ENCODE measurements at regions not wholly inside any gene's neighbourhood (a gene's known extent, or its start where the extent isn't known, plus 50 kb on each side); places are given as distances from the start of the nearest gene placed in this dataset.

DNA sequence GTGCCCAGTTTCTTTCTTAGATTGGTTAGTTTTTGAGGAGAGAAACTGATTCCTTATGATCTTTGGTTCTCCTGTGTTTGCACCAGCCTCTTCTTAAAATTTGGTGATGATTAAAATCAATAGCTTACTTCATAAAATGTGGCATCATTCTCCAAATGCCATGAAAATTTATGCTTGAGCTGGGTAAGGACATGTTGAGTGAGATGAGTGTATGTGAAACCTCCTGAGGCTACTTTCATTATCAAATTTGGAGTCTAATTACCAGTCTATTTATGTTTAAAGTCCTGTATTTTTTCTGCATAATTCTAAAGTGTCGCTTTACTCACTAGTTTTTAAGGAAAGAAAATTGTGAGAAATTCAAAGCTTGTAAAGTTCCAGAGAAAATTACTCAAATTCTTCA lies 102.1 kb downstream of the DIPK2A start:
- TF ChIP-seq, protein P1, sequence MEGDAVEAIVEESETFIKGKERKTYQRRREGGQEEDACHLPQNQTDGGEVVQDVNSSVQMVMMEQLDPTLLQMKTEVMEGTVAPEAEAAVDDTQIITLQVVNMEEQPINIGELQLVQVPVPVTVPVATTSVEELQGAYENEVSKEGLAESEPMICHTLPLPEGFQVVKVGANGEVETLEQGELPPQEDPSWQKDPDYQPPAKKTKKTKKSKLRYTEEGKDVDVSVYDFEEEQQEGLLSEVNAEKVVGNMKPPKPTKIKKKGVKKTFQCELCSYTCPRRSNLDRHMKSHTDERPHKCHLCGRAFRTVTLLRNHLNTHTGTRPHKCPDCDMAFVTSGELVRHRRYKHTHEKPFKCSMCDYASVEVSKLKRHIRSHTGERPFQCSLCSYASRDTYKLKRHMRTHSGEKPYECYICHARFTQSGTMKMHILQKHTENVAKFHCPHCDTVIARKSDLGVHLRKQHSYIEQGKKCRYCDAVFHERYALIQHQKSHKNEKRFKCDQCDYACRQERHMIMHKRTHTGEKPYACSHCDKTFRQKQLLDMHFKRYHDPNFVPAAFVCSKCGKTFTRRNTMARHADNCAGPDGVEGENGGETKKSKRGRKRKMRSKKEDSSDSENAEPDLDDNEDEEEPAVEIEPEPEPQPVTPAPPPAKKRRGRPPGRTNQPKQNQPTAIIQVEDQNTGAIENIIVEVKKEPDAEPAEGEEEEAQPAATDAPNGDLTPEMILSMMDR (conservative IDR thresholded peaks at IDR 0.05 in 1 of 2, IDR thresholded peaks at IDR 0.05 in 1 of 2; ENCODE audit: low read depth in 1 of 2, low read length in 2 of 2) = no peak
- TF ChIP-seq EZH2 (IDR thresholded peaks at IDR 0.05; ENCODE audit: low read length, missing control alignments) = no peak
